ENCODE measurements at regions not wholly inside any gene's neighbourhood (a gene's known extent, or its start where the extent isn't known, plus 50 kb on each side); places are given as distances from the start of the nearest gene placed in this dataset.

GRCh38 chr11:112776834-112777233 lies 184.4 kb upstream of the NCAM1 start:
- no peaks in the 10 kb centered on the region for H3K9me3 ChIP-seq
- no peak overlapping the region for H3K4me3 ChIP-seq
- H3K4me1 ChIP-seq: no peaks in the 10 kb centered on the region
- WGBS, 2 donors (ENCODE audit: low coverage in 1 of 2): 49 to 63% methylated on average over 2 to 3 of the region's 5 CpGs
- no peak overlapping the region for H3K27ac ChIP-seq
- no peaks in the 10 kb centered on the region for H3K36me3 ChIP-seq
- no peak for ATAC-seq
- TF ChIP-seq POLR2A (IDR thresholded peaks at IDR 0.05): no peak
- TF ChIP-seq POLR2AphosphoS5 (IDR thresholded peaks at IDR 0.05): no peak
- no peaks in the 10 kb centered on the region for H3K27me3 ChIP-seq

GRCh38 chr11:112777283-112777751 lies 183.9 kb upstream of the NCAM1 start:
- no peak for TF ChIP-seq POLR2A (IDR thresholded peaks at IDR 0.05)
- no peak for TF ChIP-seq POLR2AphosphoS5 (IDR thresholded peaks at IDR 0.05)
- TF ChIP-seq EP300 (IDR thresholded peaks at IDR 0.05): no peak
- TF ChIP-seq CTCF (IDR thresholded peaks at IDR 0.05): no peak
- no peaks in the 10 kb centered on the region for H3K27me3 ChIP-seq
- H3K4me1 ChIP-seq: no peaks in the 10 kb centered on the region
- H3K9me3 ChIP-seq: no peaks in the 10 kb centered on the region
- no peak overlapping the region for H3K27ac ChIP-seq
- no peak overlapping the region for H3K4me3 ChIP-seq
- 60 to 100% methylated on average over 1 to 3 of the region's 12 CpGs for WGBS, 2 donors (ENCODE audit: low coverage in 1 of 2)
- ATAC-seq: no peak
- H3K36me3 ChIP-seq: no peaks in the 10 kb centered on the region

GRCh38 chr11:112778091-112778876 lies 182.9 kb upstream of the NCAM1 start:
- Histone ChIP-seq H3K4me1 (no peaks in the 10 kb centered on the region), H3K4me3 (no peak overlapping the region), H3K9me3 (no peaks in the 10 kb centered on the region), H3K27me3 (no peaks in the 10 kb centered on the region), H3K36me3 (no peaks in the 10 kb centered on the region), H3K27ac (no peak overlapping the region)
- no peak for TF ChIP-seq POLR2A (IDR thresholded peaks at IDR 0.05)
- WGBS, 2 donors (ENCODE audit: low coverage in 1 of 2): 95 to 98% methylated on average over 6 to 8 of the region's 12 CpGs
- no peak for ATAC-seq

- H3K9me3 ChIP-seq: no peaks in the 10 kb centered on the region
- TF ChIP-seq POLR2A (IDR thresholded peaks at IDR 0.05) (no peak), POLR2AphosphoS5 (IDR thresholded peaks at IDR 0.05) (no peak), CTCF (IDR thresholded peaks at IDR 0.05) (no peak), EP300 (IDR thresholded peaks at IDR 0.05) (no peak)
- 82 to 94% methylated on average over 3 of the region's 3 CpGs for WGBS, 2 donors (ENCODE audit: low coverage in 1 of 2)
- H3K4me3 ChIP-seq: no peak overlapping the region
- no peaks in the 10 kb centered on the region for H3K27me3 ChIP-seq
- no peak overlapping the region for H3K27ac ChIP-seq
- no peak for ATAC-seq
- no peaks in the 10 kb centered on the region for H3K36me3 ChIP-seq
- peaks cover 0 to 2% (median 0%) of the 10 kb centered on the region in 3 donors for H3K4me1 ChIP-seq
These were observed 182.3 kb upstream of the NCAM1 start for GRCh38 chr11:112778877-112779266.

- no peak for TF ChIP-seq CTCF (IDR thresholded peaks at IDR 0.05)
- no peak for TF ChIP-seq POLR2AphosphoS5 (IDR thresholded peaks at IDR 0.05)
- TF ChIP-seq EP300 (IDR thresholded peaks at IDR 0.05): no peak
- Histone ChIP-seq H3K27me3 (no peaks in the 10 kb centered on the region), H3K4me3 (no peak overlapping the region), H3K36me3 (no peaks in the 10 kb centered on the region), H3K27ac (no peak overlapping the region), H3K4me1 (peaks cover 0 to 19% (median 14%) of the 10 kb centered on the region in 3 donors), H3K9me3 (no peaks in the 10 kb centered on the region)
- WGBS, 2 donors (ENCODE audit: low coverage in 1 of 2): 72% methylated on average over 9 of the region's 19 CpGs; no CpG with 5 or more reads in 1 of the 2 donors
- ATAC-seq: no peak
These were observed 180.7 kb upstream of the NCAM1 start for GRCh38 chr11:112780351-112781087.
